ENCODE measurements at regions not wholly inside any gene's neighbourhood (a gene's known extent, or its start where the extent isn't known, plus 50 kb on each side); places are given as distances from the start of the nearest gene placed in this dataset.
A peak's percentile ranks its signal among the peaks of the same experiment; 100 is the strongest.

DNA sequence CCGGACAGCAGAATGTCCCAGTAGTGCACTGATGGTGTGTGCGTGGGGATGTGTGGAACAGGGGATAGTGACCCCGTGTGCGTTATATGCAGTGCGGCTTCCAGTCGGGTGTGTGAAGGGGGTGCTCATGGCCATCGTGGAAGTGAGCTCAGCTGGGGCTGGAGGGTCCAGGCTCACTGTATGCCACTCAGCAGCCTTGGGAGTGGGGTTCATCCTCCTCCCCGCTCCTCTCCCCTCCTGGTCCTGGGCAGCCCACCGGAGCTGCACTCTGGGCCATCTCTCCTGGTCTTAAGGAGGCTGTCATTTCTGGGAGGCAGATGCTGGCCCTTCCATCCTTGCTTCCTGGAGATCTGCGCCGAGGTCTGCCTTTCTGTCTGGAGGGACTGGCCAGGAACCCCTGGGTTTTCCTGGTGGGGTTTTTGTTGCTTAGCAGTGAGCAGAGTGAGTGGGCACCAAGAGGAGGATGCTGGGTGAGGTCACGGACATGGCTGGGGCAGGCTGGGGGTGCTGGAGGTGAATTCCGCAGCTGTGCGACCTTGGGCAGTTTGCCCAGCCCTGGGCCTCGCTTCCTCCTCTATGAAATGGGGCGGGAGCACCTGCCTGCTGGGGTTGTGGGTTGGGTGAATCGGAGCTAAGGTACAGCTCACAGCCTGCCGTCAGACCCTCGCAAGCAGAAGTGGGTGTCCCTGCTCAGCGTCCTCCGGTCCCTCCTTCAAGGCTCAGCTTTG, 164.1 kb downstream of the SEC14L1 start:
- no peak for ATAC-seq
- POLR2A ChIA-PET, result no interaction called here
- H3K9me3 Mint-ChIP-seq, result no peaks in the 10 kb centered on the region
- H3K36me3 Mint-ChIP-seq, result no peaks in the 10 kb centered on the region
- H3K27ac Mint-ChIP-seq, result peak overlapping the region in 1 of 10 donors; percentile 46
- no peaks in the 10 kb centered on the region for H3K27me3 Mint-ChIP-seq
- H3K4me1 Mint-ChIP-seq, result peaks cover 0 to 9% (median 1%) of the 10 kb centered on the region in 4 donors
- DNase-seq, result no peak
- no peak overlapping the region for H3K4me3 Mint-ChIP-seq

DNA sequence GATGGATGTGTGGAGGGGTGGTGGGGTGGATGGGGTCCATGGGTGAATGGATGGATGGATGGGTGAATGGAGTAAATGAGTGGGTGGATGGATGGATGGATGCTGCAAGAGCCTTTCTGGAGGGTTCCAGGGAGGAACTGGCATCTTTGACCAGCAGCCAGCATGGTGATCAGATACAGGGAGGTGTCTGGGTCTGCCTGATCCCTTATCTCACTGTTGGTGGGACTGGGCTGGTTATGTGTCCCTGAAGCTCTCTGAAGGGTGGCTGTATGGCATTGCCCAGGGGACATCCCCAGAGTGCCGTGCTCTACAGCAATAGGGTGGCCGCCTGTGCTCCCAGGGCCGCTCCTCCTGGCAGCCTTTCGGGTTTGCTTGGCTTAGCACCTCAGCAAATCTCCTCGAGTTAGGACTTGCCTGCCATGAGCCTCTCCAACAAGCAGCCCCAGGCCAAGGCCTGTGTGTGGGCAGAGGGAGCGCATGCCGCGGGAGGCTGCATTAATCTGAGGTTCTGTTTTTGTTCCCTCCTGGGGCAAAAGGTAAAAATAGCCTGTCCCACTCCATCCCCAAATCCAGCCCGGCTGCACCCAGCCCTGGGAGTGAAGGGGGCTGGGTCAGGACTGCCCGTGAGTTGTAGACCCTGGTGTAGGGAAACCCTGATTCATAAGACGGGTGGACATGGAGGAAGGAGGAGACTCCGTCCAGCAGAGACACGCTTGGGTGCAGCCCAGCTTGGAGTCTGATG, 165.4 kb downstream of the SEC14L1 start:
- POLR2A ChIA-PET, result no interaction called here
- Mint-ChIP-seq H3K4me1 (peaks cover 0 to 9% (median 1%) of the 10 kb centered on the region in 4 donors), H3K4me3 (no peak overlapping the region)

GRCh38 chr17:77306790-77307478, 166.2 kb downstream of the SEC14L1 start:
- H3K9me3 Mint-ChIP-seq, result no peaks in the 10 kb centered on the region
- no peaks in the 10 kb centered on the region for H3K27me3 Mint-ChIP-seq
- ATAC-seq (no peak), DNase-seq (no peak)
- POLR2A ChIA-PET, result no interaction called here
- H3K4me1 Mint-ChIP-seq, result peaks cover 2 to 13% (median 5%) of the 10 kb centered on the region in 4 donors
- peak overlapping the region in 1 of 10 donors; percentile 65 for H3K27ac Mint-ChIP-seq
- H3K4me3 Mint-ChIP-seq, result no peak overlapping the region
- H3K36me3 Mint-ChIP-seq, result no peaks in the 10 kb centered on the region

More for the DNA sequence above, 165.4 kb downstream of the SEC14L1 start:
- no peak for ATAC-seq
- H3K9me3 Mint-ChIP-seq, result no peaks in the 10 kb centered on the region
- H3K36me3 Mint-ChIP-seq, result no peaks in the 10 kb centered on the region
- H3K27ac Mint-ChIP-seq, result peak overlapping the region in 1 of 10 donors; percentile 65
- DNase-seq, result no peak
- no peaks in the 10 kb centered on the region for H3K27me3 Mint-ChIP-seq

GRCh38 chr17:77307479-77308198, 166.9 kb downstream of the SEC14L1 start:
- POLR2A ChIA-PET, result no interaction called here
- Mint-ChIP-seq H3K9me3 (no peaks in the 10 kb centered on the region), H3K4me1 (peaks cover 2 to 17% (median 6%) of the 10 kb centered on the region in 4 donors), H3K27me3 (no peaks in the 10 kb centered on the region), H3K36me3 (no peaks in the 10 kb centered on the region), H3K27ac (no peak overlapping the region), H3K4me3 (no peak overlapping the region)
- DNase-seq (no peak), ATAC-seq (no peak)

DNA sequence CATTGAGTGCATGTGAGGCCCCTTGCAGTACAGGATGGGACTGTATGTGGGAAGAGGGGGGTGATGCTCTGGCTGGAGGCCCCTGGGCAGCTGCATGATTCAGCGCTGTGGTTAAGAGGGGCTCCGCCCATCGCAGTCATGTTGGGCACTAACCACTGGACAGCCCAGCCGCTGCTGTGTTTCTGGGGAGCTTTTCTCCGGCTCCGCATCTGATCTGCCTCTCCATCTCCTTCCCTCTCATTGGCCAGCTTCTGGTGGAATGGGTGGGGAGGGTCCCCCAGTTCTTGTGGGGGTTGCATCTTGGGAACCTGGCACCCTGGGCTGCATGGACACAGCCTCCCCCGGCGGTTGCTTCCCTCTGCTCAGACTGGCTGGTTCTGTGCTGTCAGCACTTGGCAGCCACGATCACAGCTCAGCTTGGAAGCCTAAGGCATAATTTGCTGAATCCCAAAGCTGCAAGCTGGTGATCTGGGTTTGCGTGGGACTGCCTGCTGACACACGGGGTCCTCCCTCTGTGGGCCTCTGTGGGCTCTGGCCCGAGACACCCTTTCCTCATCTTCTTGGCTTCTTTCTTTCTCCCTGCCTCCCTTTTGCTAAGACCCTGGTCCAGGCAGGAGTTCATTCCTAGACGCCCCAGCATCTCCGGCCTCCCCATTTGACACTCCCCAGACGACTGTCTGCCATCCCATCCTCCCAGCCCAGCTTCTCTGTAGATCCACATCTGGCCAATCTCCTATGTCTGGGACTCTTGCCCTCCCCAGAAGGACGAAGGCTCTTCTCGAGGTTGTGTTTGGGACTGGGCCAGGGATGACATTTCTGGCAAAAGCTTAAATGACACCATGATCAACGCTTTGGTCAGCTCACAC, 168.3 kb downstream of the SEC14L1 start:
- Mint-ChIP-seq H3K9me3 (no peaks in the 10 kb centered on the region), H3K4me3 (no peak overlapping the region), H3K36me3 (no peaks in the 10 kb centered on the region), H3K27ac (no peak overlapping the region), H3K4me1 (peaks cover 2 to 17% (median 6%) of the 10 kb centered on the region in 4 donors), H3K27me3 (no peaks in the 10 kb centered on the region)
- DNase-seq (no peak), ATAC-seq (no peak)
- POLR2A ChIA-PET, result no interaction called here

DNA sequence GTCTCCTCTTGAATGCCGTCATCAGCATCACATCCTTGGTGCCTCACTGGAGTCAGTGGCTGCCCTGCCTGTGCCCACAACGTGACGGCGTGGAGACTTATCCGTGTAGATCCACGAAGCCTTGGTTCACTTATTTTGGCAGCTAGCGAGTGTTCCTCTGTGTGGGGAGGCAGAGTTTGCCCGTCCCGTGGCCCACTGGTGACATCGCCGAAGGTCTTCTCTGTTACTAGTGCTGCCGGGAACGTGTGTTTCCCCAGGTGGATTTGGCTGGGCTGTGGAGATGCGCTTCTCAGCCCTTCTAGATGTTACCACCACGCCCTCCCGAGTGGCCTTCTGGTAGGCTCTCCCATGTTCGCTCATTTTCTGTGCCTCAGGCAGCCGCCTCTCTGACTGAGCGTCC, 169.6 kb downstream of the SEC14L1 start:
- POLR2A ChIA-PET, result no interaction called here
- no peaks in the 10 kb centered on the region for H3K36me3 Mint-ChIP-seq
- ATAC-seq (no peak), DNase-seq (no peak)
- H3K27ac Mint-ChIP-seq, result peak overlapping the region in 2 of 10 donors; percentile 15 to 59
- H3K4me3 Mint-ChIP-seq, result no peak overlapping the region
- no peaks in the 10 kb centered on the region for H3K27me3 Mint-ChIP-seq
- H3K4me1 Mint-ChIP-seq, result peaks cover 2 to 11% (median 7%) of the 10 kb centered on the region in 4 donors
- no peaks in the 10 kb centered on the region for H3K9me3 Mint-ChIP-seq

GRCh38 chr17:77311371-77311981, 170.7 kb downstream of the SEC14L1 start:
- Mint-ChIP-seq H3K9me3 (no peaks in the 10 kb centered on the region), H3K36me3 (no peaks in the 10 kb centered on the region)

GRCh38 chr17:77312061-77312701, 171.4 kb downstream of the SEC14L1 start:
- H3K27ac Mint-ChIP-seq, result peak overlapping the region in 1 of 10 donors; percentile 45
- POLR2A ChIA-PET, result no interaction called here
- DNase-seq, result peak in 1 of 10 donors; percentile 57

More at GRCh38 chr17:77311371-77311981, 170.7 kb downstream of the SEC14L1 start:
- DNase-seq (peak in 1 of 10 donors; percentile 46), ATAC-seq (no peak)
- Mint-ChIP-seq H3K27me3 (no peaks in the 10 kb centered on the region), H3K4me1 (peaks cover 4 to 16% (median 6%) of the 10 kb centered on the region in 4 donors), H3K4me3 (no peak overlapping the region), H3K27ac (peak overlapping the region in 1 of 10 donors; percentile 45)
- POLR2A ChIA-PET, result no interaction called here

DNA sequence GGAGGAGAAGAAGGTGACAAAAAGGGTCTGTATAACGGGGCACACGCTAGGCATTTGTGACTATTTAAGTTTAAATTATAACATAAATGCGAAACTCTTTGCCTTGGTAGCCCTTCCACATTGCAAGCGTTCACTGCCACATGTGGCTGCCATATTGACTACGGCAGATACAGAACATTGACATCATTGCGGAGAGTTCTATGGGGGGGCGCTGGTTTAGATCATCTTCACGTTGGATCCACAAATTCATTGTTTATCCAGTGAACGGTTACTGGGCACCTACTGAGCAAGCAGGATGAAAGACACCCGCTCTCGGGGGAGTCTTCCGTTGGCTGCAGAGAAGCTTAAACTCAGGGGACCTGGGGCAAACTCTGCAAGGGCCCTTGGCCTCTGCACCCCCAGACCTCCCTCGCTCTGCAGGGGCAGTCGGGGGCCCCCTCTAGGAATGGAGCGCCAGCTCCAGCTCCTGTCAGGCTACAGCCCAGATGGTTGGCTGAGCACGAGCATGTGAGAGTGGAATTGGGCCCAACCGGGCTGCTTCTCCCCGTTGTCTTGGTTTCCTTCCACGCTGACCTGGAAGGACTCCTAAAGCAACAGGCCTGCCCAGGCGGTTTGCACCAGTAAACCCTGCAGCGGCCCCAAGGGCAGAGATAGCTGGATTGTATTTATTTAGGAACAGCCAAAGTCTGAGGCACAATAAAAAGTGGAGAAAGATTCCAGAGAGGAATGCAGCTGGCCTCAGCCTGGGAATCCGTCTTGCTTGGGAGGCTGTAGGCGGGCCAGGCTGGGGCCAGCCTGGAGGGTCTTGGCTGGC, 172.2 kb downstream of the SEC14L1 start:
- Mint-ChIP-seq H3K27ac (peak overlapping the region in 1 of 10 donors; percentile 50), H3K36me3 (no peaks in the 10 kb centered on the region), H3K27me3 (no peaks in the 10 kb centered on the region), H3K4me1 (peaks cover 2 to 19% (median 6%) of the 10 kb centered on the region in 4 donors), H3K4me3 (no peak overlapping the region), H3K9me3 (no peaks in the 10 kb centered on the region)
- POLR2A ChIA-PET, result no interaction called here
- no peak for ATAC-seq
- peak in 1 of 10 donors; percentile 57 for DNase-seq

More at GRCh38 chr17:77312061-77312701, 171.4 kb downstream of the SEC14L1 start:
- H3K4me3 Mint-ChIP-seq, result no peak overlapping the region
- ATAC-seq, result no peak
- no peaks in the 10 kb centered on the region for H3K27me3 Mint-ChIP-seq
- H3K36me3 Mint-ChIP-seq, result no peaks in the 10 kb centered on the region
- H3K9me3 Mint-ChIP-seq, result no peaks in the 10 kb centered on the region
- H3K4me1 Mint-ChIP-seq, result peaks cover 2 to 19% (median 6%) of the 10 kb centered on the region in 4 donors

- Mint-ChIP-seq H3K27me3 (no peaks in the 10 kb centered on the region), H3K4me1 (peaks cover 2 to 22% (median 6%) of the 10 kb centered on the region in 4 donors), H3K27ac (no peak overlapping the region), H3K4me3 (no peak overlapping the region), H3K36me3 (no peaks in the 10 kb centered on the region), H3K9me3 (no peaks in the 10 kb centered on the region)
- ATAC-seq (no peak), DNase-seq (peak in 1 of 10 donors; percentile 15)
- POLR2A ChIA-PET, result interaction anchor here (0.7 kb wide), 1 partner anchor 897 kb away, joined by 3 read pairs; no protein-coding TSS in a partner anchor
These were observed 173.1 kb downstream of the SEC14L1 start for GRCh38 chr17:77313831-77314230.

Measured in naive thymus-derived CD8-positive, alpha-beta T cell (primary cell).